Mammary epithelial cell (primary cell): ENCODE measurements at regions not wholly inside any gene's neighbourhood (a gene's known extent, or its start where the extent isn't known, plus 50 kb on each side); places are given as distances from the start of the nearest gene placed in this dataset.

Experiments
- EZH2 ChIP-seq: IDR thresholded peaks from 2 replicates; pipeline ENCODE4 v1.6.1; 2012; ENCODE audit warnings: low read length, inconsistent platforms, borderline replicate concordance
- TF ChIP-seq, protein P1 (sequence below), 2 donors: IDR thresholded peaks in 1 of 2; conservative IDR thresholded peaks in 1 of 2; 2 replicates each; pipeline ENCODE4 v1.5.1; 2011 to 2012; ENCODE audit warnings: inconsistent platforms in 2 of 2, low read length in 2 of 2, mild to moderate bottlenecking in 2 of 2, control low read depth in 1 of 2, low read depth in 1 of 2; ENCODE audit not compliant: insufficient read depth in 1 of 2; ENCODE audit errors: extremely low read depth in 1 of 2

DNA sequence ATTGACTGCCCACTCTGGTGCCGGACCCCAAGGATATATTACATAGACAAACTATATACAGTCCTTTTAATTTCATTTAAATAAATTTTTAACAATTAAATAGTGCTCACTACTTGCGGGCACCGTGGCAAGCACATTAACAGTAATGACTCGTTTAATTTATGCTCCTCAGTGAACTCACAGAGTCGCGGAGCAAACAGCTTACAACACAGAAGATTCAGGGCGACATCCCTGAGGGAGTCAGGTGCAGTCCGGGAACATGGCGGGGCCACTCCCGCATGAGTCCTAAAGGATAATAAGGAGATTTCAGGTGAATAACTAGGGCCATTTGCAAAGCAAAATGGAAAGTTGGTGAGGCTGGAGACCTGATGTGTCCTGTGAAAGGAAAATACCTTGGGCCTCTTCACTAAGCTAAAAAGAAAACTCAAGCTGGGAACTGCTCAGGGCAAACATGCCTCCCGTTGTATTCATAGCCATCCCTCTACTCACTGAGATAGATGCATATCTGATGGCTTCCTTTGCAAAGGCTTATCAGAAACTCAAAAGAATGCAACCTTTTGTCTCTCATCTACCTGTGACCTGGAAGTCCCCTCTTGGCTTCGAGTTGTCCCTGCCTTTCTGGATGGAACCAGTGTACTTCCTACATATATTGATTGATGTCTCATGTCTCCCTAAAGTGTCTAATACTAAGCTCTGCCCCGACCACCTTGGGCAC lies 125.6 kb downstream of the KLF6 start:
- TF ChIP-seq, protein P1, sequence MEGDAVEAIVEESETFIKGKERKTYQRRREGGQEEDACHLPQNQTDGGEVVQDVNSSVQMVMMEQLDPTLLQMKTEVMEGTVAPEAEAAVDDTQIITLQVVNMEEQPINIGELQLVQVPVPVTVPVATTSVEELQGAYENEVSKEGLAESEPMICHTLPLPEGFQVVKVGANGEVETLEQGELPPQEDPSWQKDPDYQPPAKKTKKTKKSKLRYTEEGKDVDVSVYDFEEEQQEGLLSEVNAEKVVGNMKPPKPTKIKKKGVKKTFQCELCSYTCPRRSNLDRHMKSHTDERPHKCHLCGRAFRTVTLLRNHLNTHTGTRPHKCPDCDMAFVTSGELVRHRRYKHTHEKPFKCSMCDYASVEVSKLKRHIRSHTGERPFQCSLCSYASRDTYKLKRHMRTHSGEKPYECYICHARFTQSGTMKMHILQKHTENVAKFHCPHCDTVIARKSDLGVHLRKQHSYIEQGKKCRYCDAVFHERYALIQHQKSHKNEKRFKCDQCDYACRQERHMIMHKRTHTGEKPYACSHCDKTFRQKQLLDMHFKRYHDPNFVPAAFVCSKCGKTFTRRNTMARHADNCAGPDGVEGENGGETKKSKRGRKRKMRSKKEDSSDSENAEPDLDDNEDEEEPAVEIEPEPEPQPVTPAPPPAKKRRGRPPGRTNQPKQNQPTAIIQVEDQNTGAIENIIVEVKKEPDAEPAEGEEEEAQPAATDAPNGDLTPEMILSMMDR (conservative IDR thresholded peaks at IDR 0.05 in 1 of 2, IDR thresholded peaks at IDR 0.05 in 1 of 2; ENCODE audit: extremely low read depth in 1 of 2, insufficient read depth in 1 of 2, low read depth in 1 of 2, low read length in 2 of 2): no peak
- no peak for TF ChIP-seq EZH2
